Stimulated activated memory B cell treated with anti-CD40 and anti-IgM and Interleukin-4, amounts not matched to agents 10 μg/mL and 1 μg/mL and 100 μg/mL, for 72 hours (primary cell): ENCODE measurements at regions not wholly inside any gene's neighbourhood (a gene's known extent, or its start where the extent isn't known, plus 50 kb on each side); places are given as distances from the start of the nearest gene placed in this dataset.

Experiments used
- ATAC-seq: fragments of 150-1000 bp; cut with Tn5 transposase; 2 replicates; pipeline ENCODE4 v1.10.0; 2021
- H3K27ac Mint-ChIP-seq: one replicate; pipeline ENCODE4 v1.8.0; 2022; ENCODE audit warnings: mild to moderate bottlenecking, mixed read lengths
- H3K27me3 Mint-ChIP-seq: one replicate; pipeline ENCODE4 v1.8.0; 2022; ENCODE audit warnings: mixed read lengths
- H3K36me3 Mint-ChIP-seq: one replicate; pipeline ENCODE4 v1.8.0; 2022; ENCODE audit warnings: mixed read lengths
- H3K4me1 Mint-ChIP-seq: one replicate; pipeline ENCODE4 v1.8.0; 2022; ENCODE audit warnings: mixed read lengths
- H3K4me3 Mint-ChIP-seq: one replicate; pipeline ENCODE4 v1.8.0; 2022; ENCODE audit warnings: mild to moderate bottlenecking, moderate library complexity, mixed read lengths
- H3K9me3 Mint-ChIP-seq: one replicate; pipeline ENCODE4 v1.8.0; 2022; ENCODE audit warnings: mixed read lengths

DNA sequence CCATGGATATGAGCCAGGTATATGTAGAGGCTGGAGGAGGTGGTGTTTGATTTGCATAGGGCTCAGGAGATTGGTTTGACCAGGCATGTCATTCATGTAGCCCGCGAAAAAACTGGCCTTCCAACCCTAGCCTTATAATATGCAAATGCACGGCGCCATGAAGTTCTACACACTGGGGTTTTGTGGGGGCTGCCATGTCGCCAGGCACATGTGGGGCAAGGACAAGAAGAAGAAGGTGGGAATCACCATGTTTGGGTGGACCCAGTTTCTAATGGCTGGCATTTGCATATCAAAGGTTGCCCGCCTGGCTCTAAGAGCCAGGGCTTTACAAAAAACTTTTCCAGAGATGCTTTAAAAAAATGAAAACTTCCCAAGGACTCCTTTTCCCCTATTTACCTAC is 1251.0 kb downstream of the PCDH18 start:
- H3K27me3 Mint-ChIP-seq: no peaks in the 10 kb centered on the region
- H3K4me1 Mint-ChIP-seq: no peaks in the 10 kb centered on the region
- no peak for ATAC-seq
- H3K4me3 Mint-ChIP-seq: no peak overlapping the region
- H3K36me3 Mint-ChIP-seq: no peaks in the 10 kb centered on the region
- no peak overlapping the region for H3K27ac Mint-ChIP-seq
- H3K9me3 Mint-ChIP-seq: peaks cover 2% of the 10 kb centered on the region

DNA sequence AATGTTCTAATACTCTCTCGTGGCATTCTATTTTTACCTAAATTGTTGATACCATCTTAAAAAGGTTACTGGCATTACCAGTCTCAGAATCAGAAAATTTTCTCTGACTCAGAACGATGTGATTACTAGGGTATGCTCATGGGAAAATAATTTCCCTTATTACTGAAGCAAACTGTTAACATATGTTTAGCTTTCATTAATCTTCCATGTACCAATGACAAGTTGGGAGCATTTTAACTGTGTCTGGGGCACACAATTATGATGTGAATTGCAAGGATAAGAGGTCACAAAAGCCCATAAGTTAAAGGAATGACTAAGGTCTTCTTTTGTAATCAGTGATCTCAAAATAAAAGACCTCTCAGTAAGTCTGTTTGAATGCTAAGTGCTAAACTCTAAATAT is 1254.6 kb downstream of the PCDH18 start:
- Mint-ChIP-seq H3K9me3 (peaks cover 2% of the 10 kb centered on the region), H3K27me3 (no peaks in the 10 kb centered on the region), H3K4me3 (no peak overlapping the region), H3K4me1 (no peaks in the 10 kb centered on the region), H3K36me3 (no peaks in the 10 kb centered on the region), H3K27ac (no peak overlapping the region)
- no peak for ATAC-seq

DNA sequence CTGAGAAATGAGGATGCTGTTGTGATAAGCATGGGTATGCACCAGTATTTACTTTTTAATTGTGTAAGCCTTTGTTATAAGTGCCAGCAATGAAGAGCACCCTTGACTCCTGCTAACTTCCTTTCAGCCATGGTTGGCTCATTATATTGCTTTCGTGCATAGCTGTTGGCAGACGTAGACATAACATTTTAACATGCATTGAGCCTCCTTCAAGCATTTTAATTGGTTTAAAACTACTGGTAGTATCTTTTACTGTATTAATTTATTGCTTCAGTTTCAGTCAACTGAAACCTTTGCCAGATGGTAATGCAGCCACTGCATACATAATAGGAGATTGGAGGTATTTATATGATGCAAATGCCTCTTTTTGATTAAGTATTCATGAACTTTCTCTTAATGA is 1285.4 kb downstream of the PCDH18 start:
- no peaks in the 10 kb centered on the region for H3K27me3 Mint-ChIP-seq

DNA sequence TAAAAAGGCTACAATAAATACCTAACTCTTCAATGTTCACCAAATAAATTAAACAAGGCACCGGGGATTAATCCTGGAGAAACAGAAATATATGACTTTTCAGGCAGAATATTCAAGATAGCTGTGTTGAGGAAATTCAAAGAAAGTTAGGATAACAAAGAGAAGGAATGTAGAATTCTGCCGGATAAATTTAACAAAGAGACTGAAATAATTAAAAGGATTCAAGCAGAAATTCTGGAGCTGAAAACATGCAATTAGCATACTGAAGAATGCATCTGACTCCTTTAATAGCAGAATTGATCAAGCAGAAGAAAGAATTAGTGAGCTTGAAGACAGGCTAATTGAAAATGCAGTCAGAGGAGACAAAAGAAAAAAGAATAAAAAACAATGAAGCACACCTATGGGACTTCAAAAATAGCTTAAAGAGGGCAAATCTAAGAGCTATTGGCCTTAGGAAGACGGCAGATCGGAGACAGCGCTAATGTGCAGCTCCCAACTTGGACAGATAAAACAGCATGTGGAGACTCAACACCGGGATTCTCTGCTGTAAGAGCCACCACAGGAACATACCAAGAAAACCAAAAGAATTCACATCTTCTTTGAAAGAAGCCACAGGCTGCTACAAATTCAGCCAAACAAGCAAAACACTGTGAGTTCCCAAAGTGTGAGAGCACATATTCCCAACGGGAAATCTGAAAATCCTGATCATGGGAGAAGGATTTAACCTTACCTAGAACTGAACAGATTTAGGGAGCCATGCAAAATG is 1290.9 kb downstream of the PCDH18 start:
- no peak for ATAC-seq
- no peaks in the 10 kb centered on the region for H3K4me1 Mint-ChIP-seq
- H3K36me3 Mint-ChIP-seq: no peaks in the 10 kb centered on the region
- H3K9me3 Mint-ChIP-seq: peaks cover 10% of the 10 kb centered on the region
- H3K4me3 Mint-ChIP-seq: no peak overlapping the region
- no peak overlapping the region for H3K27ac Mint-ChIP-seq
- no peaks in the 10 kb centered on the region for H3K27me3 Mint-ChIP-seq

More for the DNA sequence above, 1285.4 kb downstream of the PCDH18 start:
- Mint-ChIP-seq H3K27ac (no peak overlapping the region), H3K36me3 (no peaks in the 10 kb centered on the region), H3K4me3 (no peak overlapping the region), H3K4me1 (no peaks in the 10 kb centered on the region), H3K9me3 (no peaks in the 10 kb centered on the region)
- no peak for ATAC-seq

DNA sequence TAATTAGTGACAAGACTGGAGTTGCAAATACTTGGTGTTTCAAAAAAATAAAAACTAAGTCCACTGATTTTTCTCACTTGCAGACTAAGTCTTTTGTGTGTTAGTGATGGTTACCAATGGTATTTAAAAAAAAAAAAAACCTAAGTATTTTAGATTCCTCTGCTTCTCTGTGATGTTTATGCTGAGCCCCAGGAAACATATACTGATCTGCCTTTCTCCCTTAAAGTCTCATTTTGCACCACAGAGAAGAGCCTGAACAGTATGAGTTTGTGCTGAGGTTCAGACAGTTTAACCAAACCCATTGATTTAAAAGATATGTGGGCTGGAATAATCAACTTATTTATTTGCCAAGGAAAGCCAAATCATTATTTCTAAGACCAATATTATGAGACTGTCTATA is 1305.0 kb downstream of the PCDH18 start:
- ATAC-seq: no peak
- H3K9me3 Mint-ChIP-seq: peaks cover 2% of the 10 kb centered on the region
- H3K4me3 Mint-ChIP-seq: no peak overlapping the region
- H3K36me3 Mint-ChIP-seq: no peaks in the 10 kb centered on the region
- no peaks in the 10 kb centered on the region for H3K27me3 Mint-ChIP-seq
- H3K4me1 Mint-ChIP-seq: no peaks in the 10 kb centered on the region
- H3K27ac Mint-ChIP-seq: no peak overlapping the region

DNA sequence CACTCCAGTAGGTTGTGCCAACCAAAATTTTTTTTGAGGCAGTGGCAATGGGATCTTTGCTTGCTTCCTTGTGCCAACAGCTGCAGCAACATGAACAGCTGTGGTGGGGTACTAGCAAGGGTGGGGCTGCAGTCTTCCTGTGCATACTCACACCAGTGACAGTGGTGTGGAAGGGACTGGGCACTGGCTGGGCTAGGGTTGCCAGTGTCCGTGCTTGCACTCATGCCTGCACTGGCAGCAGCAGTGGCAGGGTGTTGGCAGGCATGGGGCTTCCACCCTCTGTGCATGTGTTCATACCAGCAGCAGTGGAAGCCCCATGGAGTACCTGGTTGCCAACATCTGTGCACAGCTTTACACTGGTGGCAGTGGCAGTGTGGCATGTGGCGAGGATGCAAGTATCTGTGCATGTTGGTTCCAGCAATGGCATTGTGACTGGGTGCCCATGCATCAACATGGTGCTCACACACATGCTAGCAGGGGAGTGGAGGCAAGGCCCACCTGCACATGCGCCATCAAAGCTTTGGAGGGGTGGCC is 1312.6 kb downstream of the PCDH18 start:
- peak; percentile 41 for ATAC-seq
- no peaks in the 10 kb centered on the region for H3K36me3 Mint-ChIP-seq
- no peaks in the 10 kb centered on the region for H3K4me1 Mint-ChIP-seq
- no peaks in the 10 kb centered on the region for H3K27me3 Mint-ChIP-seq
- no peak overlapping the region for H3K4me3 Mint-ChIP-seq
- no peak overlapping the region for H3K27ac Mint-ChIP-seq
- H3K9me3 Mint-ChIP-seq: no peaks in the 10 kb centered on the region

DNA sequence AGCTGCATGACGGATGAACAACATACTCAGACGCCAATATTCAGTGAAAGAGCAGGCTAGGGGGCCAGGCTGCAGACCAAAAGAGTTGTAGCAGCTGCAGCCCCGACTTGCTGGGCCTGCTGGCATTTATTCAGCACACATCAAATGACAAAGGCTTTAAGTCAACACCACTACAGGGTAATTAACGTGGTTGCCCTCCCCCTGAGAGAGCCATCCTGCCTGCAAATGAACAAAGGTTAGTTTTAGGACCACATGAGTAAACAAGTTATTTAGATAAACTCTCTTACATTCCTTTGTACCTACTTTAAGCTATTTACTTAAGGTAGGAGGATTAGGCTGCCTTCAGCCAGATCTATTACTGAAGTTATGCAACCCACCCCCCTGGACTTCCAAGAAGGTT is 1329.1 kb downstream of the PCDH18 start:
- Mint-ChIP-seq H3K36me3 (no peaks in the 10 kb centered on the region), H3K4me3 (no peak overlapping the region), H3K9me3 (peaks cover 9% of the 10 kb centered on the region), H3K27ac (no peak overlapping the region), H3K27me3 (no peaks in the 10 kb centered on the region), H3K4me1 (no peaks in the 10 kb centered on the region)
- no peak for ATAC-seq

DNA sequence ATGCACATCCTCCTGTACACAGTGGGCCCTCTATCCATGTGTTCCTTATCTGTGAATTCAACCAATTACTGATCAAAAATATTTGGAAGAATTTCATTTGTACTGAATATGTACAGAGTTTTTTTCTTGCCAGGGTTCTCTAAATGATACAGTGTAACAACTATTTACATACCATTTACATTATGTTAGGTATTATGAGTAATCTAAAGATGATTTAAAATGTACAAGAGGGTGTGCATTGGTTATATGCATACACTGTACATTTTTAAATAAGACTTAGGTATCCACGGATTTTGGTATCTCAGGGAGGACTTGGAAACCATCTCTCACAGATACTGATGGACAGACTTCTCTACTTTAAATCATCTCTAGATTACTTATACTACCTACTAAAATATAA is 1333.9 kb downstream of the PCDH18 start:
- peaks cover 2% of the 10 kb centered on the region for H3K9me3 Mint-ChIP-seq
- no peaks in the 10 kb centered on the region for H3K4me1 Mint-ChIP-seq
- H3K36me3 Mint-ChIP-seq: no peaks in the 10 kb centered on the region
- no peak for ATAC-seq
- H3K27me3 Mint-ChIP-seq: no peaks in the 10 kb centered on the region
- no peak overlapping the region for H3K4me3 Mint-ChIP-seq
- no peak overlapping the region for H3K27ac Mint-ChIP-seq

DNA sequence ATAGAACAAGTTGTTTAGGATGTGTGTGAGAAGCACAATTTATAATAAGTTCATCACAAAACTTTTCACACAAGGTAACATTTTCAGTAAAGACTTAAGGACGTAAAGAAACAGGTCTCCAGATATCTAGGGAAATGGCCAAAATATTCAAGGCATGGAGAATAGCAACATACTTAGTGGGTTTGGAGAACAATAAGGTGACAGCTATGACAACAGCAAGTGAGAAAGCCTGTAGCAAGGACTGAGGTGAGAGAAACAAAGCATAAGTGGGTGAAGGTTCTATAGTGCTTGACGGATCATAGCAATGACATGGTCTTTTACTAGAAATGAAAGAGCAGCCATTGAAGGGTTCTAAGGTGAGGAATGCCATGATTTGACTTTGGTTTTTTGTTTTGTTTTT is 1337.3 kb downstream of the PCDH18 start:
- Mint-ChIP-seq H3K36me3 (no peaks in the 10 kb centered on the region), H3K9me3 (peaks cover 3% of the 10 kb centered on the region), H3K27ac (no peak overlapping the region), H3K4me3 (no peak overlapping the region), H3K27me3 (no peaks in the 10 kb centered on the region), H3K4me1 (no peaks in the 10 kb centered on the region)
- ATAC-seq: no peak

DNA sequence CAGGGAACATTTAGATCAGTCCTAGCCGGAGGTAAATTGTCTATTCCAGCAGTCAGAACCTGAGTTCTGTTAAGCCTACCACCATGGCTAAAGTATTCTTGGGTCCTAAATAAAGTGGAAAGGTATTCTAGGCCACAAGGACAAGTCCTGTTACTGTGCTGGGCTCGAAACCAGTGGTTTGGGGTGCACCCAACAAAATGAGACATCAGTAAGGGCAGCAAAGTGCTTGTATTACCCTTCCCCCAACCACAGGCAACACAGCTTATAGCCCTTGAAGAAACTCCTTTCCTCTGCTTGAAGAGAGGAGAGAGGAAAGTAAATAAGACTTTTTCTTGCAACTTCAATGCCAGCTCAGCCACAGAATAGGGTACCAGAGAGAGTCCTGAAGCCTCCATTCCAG is 1345.6 kb downstream of the PCDH18 start:
- Mint-ChIP-seq H3K36me3 (no peaks in the 10 kb centered on the region), H3K27me3 (no peaks in the 10 kb centered on the region), H3K9me3 (peaks cover 13% of the 10 kb centered on the region), H3K4me3 (no peak overlapping the region), H3K4me1 (no peaks in the 10 kb centered on the region), H3K27ac (no peak overlapping the region)
- peak; percentile 24 for ATAC-seq

DNA sequence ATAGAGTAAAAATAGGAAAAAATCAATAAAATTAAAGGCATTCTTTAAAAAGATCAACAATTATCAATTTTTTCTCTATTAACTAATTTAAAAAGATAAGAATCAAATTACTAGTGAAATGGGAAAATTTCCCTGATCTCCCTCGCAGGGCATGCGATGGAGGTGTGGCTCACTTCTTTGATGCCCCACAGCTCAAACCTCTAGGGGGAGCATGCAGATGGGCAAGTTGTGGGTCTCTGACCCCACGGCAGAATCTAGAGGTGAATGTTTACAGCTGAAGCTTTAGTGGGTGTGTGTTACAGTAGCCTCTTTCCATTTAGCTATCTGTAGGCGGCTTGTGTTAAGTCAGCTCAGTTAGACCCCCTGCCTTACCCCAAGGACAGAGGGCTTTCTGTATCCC is 1348.8 kb downstream of the PCDH18 start:
- no peak for ATAC-seq
- Mint-ChIP-seq H3K9me3 (peaks cover 9% of the 10 kb centered on the region), H3K4me3 (no peak overlapping the region), H3K27ac (no peak overlapping the region), H3K4me1 (no peaks in the 10 kb centered on the region), H3K36me3 (no peaks in the 10 kb centered on the region), H3K27me3 (no peaks in the 10 kb centered on the region)

DNA sequence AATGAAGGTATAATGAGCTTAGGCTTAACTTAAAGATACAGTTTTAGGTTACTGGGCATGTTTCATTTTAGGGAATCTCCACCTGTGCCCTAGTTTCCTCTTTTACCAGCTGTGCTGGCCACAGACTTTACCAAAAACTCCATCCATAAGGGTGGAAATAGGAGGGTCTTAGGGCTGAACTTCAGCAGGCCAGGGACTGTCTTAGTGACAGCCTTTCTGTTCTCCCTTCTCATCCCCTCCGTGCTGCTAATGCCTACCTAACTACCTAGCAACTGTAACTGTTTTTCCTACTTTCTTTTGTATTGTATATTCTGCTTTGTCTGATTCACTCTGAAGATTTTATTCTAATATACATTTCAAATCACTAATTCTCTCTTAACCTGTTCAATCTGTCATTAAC is 1375.3 kb downstream of the PCDH18 start:
- no peak overlapping the region for H3K4me3 Mint-ChIP-seq
- H3K27me3 Mint-ChIP-seq: no peaks in the 10 kb centered on the region
- H3K27ac Mint-ChIP-seq: no peak overlapping the region
- H3K9me3 Mint-ChIP-seq: peaks cover 2% of the 10 kb centered on the region
- H3K36me3 Mint-ChIP-seq: no peaks in the 10 kb centered on the region
- no peaks in the 10 kb centered on the region for H3K4me1 Mint-ChIP-seq
- ATAC-seq: no peak

DNA sequence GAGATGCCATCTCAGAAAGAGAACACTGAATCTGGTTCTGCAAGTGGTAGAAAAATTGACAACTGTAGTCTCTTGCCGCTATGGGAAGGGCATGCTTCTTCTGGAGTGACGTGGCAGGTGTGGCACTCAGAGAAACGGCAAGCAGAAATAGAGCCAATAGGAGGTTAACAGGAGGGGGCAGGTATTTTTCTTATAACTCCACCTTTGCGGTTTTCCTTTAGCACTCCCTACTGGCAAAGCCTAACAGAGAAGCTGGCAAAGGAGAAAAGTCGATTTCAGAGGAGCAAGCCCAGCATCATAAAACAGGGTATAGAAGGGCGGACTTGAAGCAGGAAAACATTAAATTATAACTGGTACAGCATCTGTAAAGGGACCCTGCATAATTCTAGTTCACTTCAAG is 1382.2 kb downstream of the PCDH18 start:
- Mint-ChIP-seq H3K27ac (no peak overlapping the region), H3K4me3 (no peak overlapping the region), H3K4me1 (no peaks in the 10 kb centered on the region), H3K9me3 (peaks cover 8% of the 10 kb centered on the region), H3K36me3 (no peaks in the 10 kb centered on the region), H3K27me3 (no peaks in the 10 kb centered on the region)
- no peak for ATAC-seq

DNA sequence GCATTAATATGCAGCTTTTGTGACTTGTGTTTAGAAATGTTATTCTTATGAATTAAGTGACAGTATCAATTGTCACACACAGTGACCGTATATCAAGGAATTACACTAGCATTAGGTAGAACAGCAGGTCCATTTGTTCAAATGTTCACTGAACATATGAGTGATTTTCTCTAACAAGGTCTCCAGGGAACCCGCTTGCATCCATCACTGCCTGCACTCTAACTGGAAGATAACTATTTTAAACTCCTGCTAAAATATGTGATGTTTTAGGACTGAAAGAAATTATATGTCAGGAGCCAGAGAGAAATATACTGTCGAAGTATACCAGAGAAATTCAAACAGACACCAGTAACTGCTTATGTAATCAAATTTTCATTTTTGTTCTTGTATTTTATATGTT is 1395.7 kb downstream of the PCDH18 start:
- ATAC-seq: no peak
- Mint-ChIP-seq H3K36me3 (no peaks in the 10 kb centered on the region), H3K9me3 (no peaks in the 10 kb centered on the region), H3K4me3 (no peak overlapping the region), H3K27me3 (no peaks in the 10 kb centered on the region), H3K27ac (no peak overlapping the region), H3K4me1 (no peaks in the 10 kb centered on the region)

DNA sequence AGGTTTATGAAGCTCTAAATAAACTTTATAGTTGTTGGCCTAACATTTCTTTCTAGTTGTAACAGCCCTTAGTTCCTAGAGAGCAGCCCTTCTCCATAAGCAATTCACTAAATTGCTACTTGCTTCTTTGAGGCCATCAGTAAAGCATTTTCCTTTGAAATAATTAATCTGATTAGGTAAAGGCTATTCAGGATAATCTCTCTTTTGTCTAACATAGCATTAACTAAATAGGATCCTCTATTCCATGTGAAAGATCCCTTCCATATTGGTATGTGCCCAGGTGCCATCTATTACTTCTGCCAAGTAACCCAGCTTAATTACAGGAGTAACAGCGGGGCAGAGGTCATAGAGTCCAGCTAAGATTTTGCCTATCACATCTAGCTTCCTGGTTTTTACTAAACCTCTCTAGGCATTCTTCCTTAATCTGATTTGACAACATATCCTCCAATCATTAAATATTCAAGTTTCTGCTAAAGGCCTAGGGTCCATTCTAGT is 1408.0 kb downstream of the PCDH18 start:
- H3K4me1 Mint-ChIP-seq: no peaks in the 10 kb centered on the region
- no peak for ATAC-seq
- no peaks in the 10 kb centered on the region for H3K36me3 Mint-ChIP-seq
- no peaks in the 10 kb centered on the region for H3K27me3 Mint-ChIP-seq
- H3K9me3 Mint-ChIP-seq: peaks cover 3% of the 10 kb centered on the region
- no peak overlapping the region for H3K27ac Mint-ChIP-seq
- H3K4me3 Mint-ChIP-seq: no peak overlapping the region

DNA sequence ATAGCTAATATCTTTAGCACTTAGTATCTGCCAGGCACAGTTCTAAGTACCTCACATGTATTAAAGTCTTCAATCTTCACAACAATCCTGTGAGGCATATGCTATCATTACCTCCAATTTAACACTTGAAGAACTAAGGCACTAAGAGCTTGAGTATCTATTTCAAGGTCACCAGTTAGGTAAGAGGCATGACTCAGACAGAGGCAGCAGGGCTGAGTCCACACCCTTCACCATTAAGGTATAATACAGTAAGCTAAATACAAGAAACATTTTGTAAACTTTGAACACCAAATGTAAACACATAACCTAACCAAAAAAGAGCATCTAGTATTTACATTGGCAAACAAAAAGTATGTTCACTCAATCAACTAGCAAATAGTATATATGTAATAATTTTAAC is 1410.9 kb downstream of the PCDH18 start:
- Mint-ChIP-seq H3K4me3 (no peak overlapping the region), H3K36me3 (no peaks in the 10 kb centered on the region), H3K4me1 (no peaks in the 10 kb centered on the region), H3K27ac (no peak overlapping the region), H3K27me3 (no peaks in the 10 kb centered on the region), H3K9me3 (no peaks in the 10 kb centered on the region)
- ATAC-seq: no peak
